ENCODE measurements at regions not wholly inside any gene's neighbourhood (a gene's known extent, or its start where the extent isn't known, plus 50 kb on each side); places are given as distances from the start of the nearest gene placed in this dataset.

GRCh38 chr1:209205039-209205438 lies 378.5 kb upstream of the CAMK1G start:
- no peak for DNase-seq

- DNase-seq, result no peak
Observed at GRCh38 chr1:209207126-209207700, 376.3 kb upstream of the CAMK1G start.

GRCh38 chr1:209207701-209208286 lies 375.7 kb upstream of the CAMK1G start:
- peak; percentile 44 for DNase-seq

- DNase-seq, result no peak
Observed at GRCh38 chr1:209208648-209209047, 374.9 kb upstream of the CAMK1G start.

GRCh38 chr1:209213989-209214388 lies 369.5 kb upstream of the CAMK1G start:
- no peak for DNase-seq

GRCh38 chr1:209215826-209216225 lies 367.7 kb upstream of the CAMK1G start:
- DNase-seq, result no peak

- no peak for DNase-seq
Observed at GRCh38 chr1:209218113-209218512, 365.4 kb upstream of the CAMK1G start.

GRCh38 chr1:209218981-209219380 lies 364.5 kb upstream of the CAMK1G start:
- DNase-seq, result no peak

GRCh38 chr1:209219791-209220524 lies 363.6 kb upstream of the CAMK1G start:
- DNase-seq, result no peak

GRCh38 chr1:209222826-209223225 lies 360.7 kb upstream of the CAMK1G start:
- DNase-seq, result no peak

GRCh38 chr1:209223791-209224190 lies 359.7 kb upstream of the CAMK1G start:
- no peak for DNase-seq

- no peak for DNase-seq
Observed at GRCh38 chr1:209224886-209225285, 358.6 kb upstream of the CAMK1G start.

- DNase-seq, result no peak
Observed at GRCh38 chr1:209227171-209227570, 356.3 kb upstream of the CAMK1G start.

- no peak for DNase-seq
Observed at GRCh38 chr1:209227941-209228340, 355.6 kb upstream of the CAMK1G start.

- peak; percentile 13 for DNase-seq
Observed at GRCh38 chr1:209229494-209230061, 353.9 kb upstream of the CAMK1G start.

- DNase-seq, result no peak
Observed at GRCh38 chr1:209230314-209230713, 353.2 kb upstream of the CAMK1G start.

- DNase-seq, result no peak
Observed at GRCh38 chr1:209231476-209232156, 351.9 kb upstream of the CAMK1G start.

GRCh38 chr1:209232197-209232596 lies 351.3 kb upstream of the CAMK1G start:
- DNase-seq, result no peak

GRCh38 chr1:209232759-209233158 lies 350.8 kb upstream of the CAMK1G start:
- no peak for DNase-seq

- no peak for DNase-seq
Observed at GRCh38 chr1:209235166-209235565, 348.3 kb upstream of the CAMK1G start.

- DNase-seq, result no peak
Observed at GRCh38 chr1:209238356-209238755, 345.2 kb upstream of the CAMK1G start.

- no peak for DNase-seq
Observed at GRCh38 chr1:209240351-209240750, 343.2 kb upstream of the CAMK1G start.

- DNase-seq, result no peak
Observed at GRCh38 chr1:209241487-209241886, 342.0 kb upstream of the CAMK1G start.
